Lung (tissue), 11 donors: ENCODE measurements at regions not wholly inside any gene's neighbourhood (a gene's known extent, or its start where the extent isn't known, plus 50 kb on each side); places are given as distances from the start of the nearest gene placed in this dataset.
"Not testable (repeated sequence)": the region's sequence is repeated elsewhere in the genome, so short reads cannot be mapped to it uniquely, and the experiment has no call there.

Experiments
- ATAC-seq: fragments of 200-7000 bp; cut with Tn5 transposase; one replicate; pipeline ENCODE4 v1.9.1; 2020; ENCODE audit warnings: moderate number of reproducible peaks; ENCODE audit not compliant: insufficient read depth, low FRiP score
- DNase-seq, 3 donors: peaks; one replicate each; pipeline ENCODE4 v3.0.0-alpha.2; 2013 to 2017
- H3K27ac ChIP-seq, 2 donors: one replicate each; pipeline ENCODE4 v1.5.1; 2013; ENCODE audit warnings: mild to moderate bottlenecking in 2 of 2, moderate library complexity in 2 of 2, control low read depth in 1 of 2, inconsistent platforms in 1 of 2, low read depth in 1 of 2, low read length in 1 of 2
- H3K27me3 ChIP-seq, 3 donors: one replicate each; pipeline ENCODE4 v1.5.1; 2013; ENCODE audit warnings: low read length in 2 of 3; ENCODE audit not compliant: control insufficient read depth in 3 of 3, insufficient read depth in 3 of 3
- H3K36me3 ChIP-seq, 4 donors: one replicate each; pipeline ENCODE4 v1.5.1; 2013; ENCODE audit warnings: low read length in 4 of 4, mild to moderate bottlenecking in 1 of 4, moderate library complexity in 1 of 4; ENCODE audit not compliant: control insufficient read depth in 4 of 4, insufficient read depth in 4 of 4
- H3K4me1 ChIP-seq, 5 donors: one replicate each; pipeline ENCODE4 v1.5.1; 2013; ENCODE audit warnings: low read length in 5 of 5, mild to moderate bottlenecking in 2 of 5, moderate library complexity in 1 of 5; ENCODE audit not compliant: control insufficient read depth in 5 of 5, insufficient read depth in 5 of 5
- H3K4me3 ChIP-seq: one replicate; pipeline ENCODE4 v1.5.1; 2013; ENCODE audit warnings: mild to moderate bottlenecking, control low read depth, moderate library complexity
- H3K9ac ChIP-seq, 2 donors: one replicate each; pipeline ENCODE4 v1.5.1; 2013; ENCODE audit warnings: low read length in 2 of 2, control low read depth in 1 of 2; ENCODE audit not compliant: insufficient read depth in 1 of 2
- H3K9me3 ChIP-seq, 4 donors: one replicate each; pipeline ENCODE4 v1.5.1; 2013; ENCODE audit warnings: low read length in 3 of 4, mild to moderate bottlenecking in 1 of 4, moderate library complexity in 1 of 4; ENCODE audit not compliant: control insufficient read depth in 4 of 4, insufficient read depth in 3 of 4
- WGBS, 2 donors: extraction: QIAGEN DNeasy Blood & Tissue Kit; methylation state at CpG; one replicate each; pipeline ENCODE4 v1.1.7; 2013; 5-methylcytosine and 5-hydroxymethylcytosine counted together
- TF ChIP-seq, protein P1 (sequence below): IDR thresholded peaks from 2 replicates; pipeline ENCODE4 v1.5.1; 2012; ENCODE audit warnings: mild to moderate bottlenecking; ENCODE audit errors: control extremely low read depth, extremely low read depth
- donor health status: control.
- donor health status: control.
- donor health status: Bipolar disorder and iron deficiency.
- donor health status: healthy.
- donor health status: DM: yes; HTN: yes; CAD: no.

DNA sequence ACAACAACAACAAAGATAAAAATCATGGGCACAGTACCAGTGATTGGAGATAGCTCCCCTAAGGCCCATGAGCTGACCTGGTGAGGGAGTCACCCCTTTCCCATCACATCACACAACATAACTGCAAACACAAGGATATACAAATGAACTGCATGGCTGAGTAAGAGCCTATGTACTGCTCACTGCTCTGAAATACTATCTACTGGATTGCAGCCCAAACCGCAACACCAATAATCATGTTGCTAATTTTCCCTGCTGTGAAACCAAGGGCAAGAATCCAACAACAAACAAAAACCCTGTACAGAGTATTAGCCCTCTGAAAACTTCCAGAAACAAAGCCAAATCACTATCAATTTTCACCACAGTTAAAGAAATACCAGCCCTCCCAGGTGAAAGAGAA is 1893.2 kb downstream of the PCDH9 start:
- no peaks in the 10 kb centered on the region for H3K27me3 ChIP-seq
- no peak overlapping the region for H3K4me3 ChIP-seq
- ATAC-seq (no peak), DNase-seq (peak in 2 of 3 donors; percentile 79 to 87)
- no peak overlapping the region for H3K9ac ChIP-seq
- H3K36me3 ChIP-seq = no peaks in the 10 kb centered on the region
- H3K9me3 ChIP-seq = peaks cover 0 to 5% (median under 1%) of the 10 kb centered on the region in 4 donors
- TF ChIP-seq, protein P1, sequence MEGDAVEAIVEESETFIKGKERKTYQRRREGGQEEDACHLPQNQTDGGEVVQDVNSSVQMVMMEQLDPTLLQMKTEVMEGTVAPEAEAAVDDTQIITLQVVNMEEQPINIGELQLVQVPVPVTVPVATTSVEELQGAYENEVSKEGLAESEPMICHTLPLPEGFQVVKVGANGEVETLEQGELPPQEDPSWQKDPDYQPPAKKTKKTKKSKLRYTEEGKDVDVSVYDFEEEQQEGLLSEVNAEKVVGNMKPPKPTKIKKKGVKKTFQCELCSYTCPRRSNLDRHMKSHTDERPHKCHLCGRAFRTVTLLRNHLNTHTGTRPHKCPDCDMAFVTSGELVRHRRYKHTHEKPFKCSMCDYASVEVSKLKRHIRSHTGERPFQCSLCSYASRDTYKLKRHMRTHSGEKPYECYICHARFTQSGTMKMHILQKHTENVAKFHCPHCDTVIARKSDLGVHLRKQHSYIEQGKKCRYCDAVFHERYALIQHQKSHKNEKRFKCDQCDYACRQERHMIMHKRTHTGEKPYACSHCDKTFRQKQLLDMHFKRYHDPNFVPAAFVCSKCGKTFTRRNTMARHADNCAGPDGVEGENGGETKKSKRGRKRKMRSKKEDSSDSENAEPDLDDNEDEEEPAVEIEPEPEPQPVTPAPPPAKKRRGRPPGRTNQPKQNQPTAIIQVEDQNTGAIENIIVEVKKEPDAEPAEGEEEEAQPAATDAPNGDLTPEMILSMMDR = no peak
- 76 to 84% methylated on average over 1 of the region's 1 CpG for WGBS, 2 donors
- no peak overlapping the region for H3K27ac ChIP-seq
- no peaks in the 10 kb centered on the region for H3K4me1 ChIP-seq

GRCh38 chr13:65336087-65336749 is 1893.9 kb downstream of the PCDH9 start:
- H3K4me3 ChIP-seq = no peak overlapping the region
- TF ChIP-seq, protein P1 = no peak
- no peaks in the 10 kb centered on the region for H3K27me3 ChIP-seq
- no peak overlapping the region for H3K9ac ChIP-seq
- H3K27ac ChIP-seq = no peak overlapping the region
- 68 to 79% methylated on average over 9 of the region's 9 CpGs for WGBS, 2 donors
- peaks cover 0 to 5% (median under 1%) of the 10 kb centered on the region in 4 donors for H3K9me3 ChIP-seq
- DNase-seq (peak in 2 of 3 donors; percentile 2 to 6), ATAC-seq (no peak)
- no peaks in the 10 kb centered on the region for H3K4me1 ChIP-seq
- no peaks in the 10 kb centered on the region for H3K36me3 ChIP-seq

GRCh38 chr13:65330691-65331090 is 1899.4 kb downstream of the PCDH9 start:
- no peaks in the 10 kb centered on the region for H3K27me3 ChIP-seq
- no peaks in the 10 kb centered on the region for H3K4me1 ChIP-seq
- peaks cover 0 to 3% (median 0%) of the 10 kb centered on the region in 4 donors for H3K9me3 ChIP-seq
- 93 to 95% methylated on average over 14 of the region's 14 CpGs for WGBS, 2 donors
- ATAC-seq = no peak
- no peak for DNase-seq
- H3K4me3 ChIP-seq = no peak overlapping the region
- TF ChIP-seq, protein P1 = no peak
- no peak overlapping the region for H3K9ac ChIP-seq
- H3K27ac ChIP-seq = no peak overlapping the region
- no peaks in the 10 kb centered on the region for H3K36me3 ChIP-seq

DNA sequence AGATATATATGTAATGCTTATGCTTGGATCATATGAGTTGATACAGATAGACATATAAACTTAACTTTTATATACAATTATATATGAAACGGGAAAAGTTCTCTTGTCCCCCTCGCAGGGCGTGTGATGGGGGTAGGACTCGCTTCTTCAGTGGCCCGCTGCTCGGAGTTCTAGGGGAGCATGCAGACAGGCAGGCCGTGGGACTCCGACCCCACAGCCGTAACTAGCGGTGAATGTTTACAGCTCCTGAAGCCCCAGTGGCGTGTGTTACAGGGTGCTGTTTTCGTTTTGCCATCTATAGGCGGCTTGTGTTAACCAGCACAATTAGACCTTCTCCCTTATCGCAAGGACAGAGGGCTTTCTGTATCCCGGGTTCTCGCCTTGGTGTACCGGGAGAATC is 1899.8 kb downstream of the PCDH9 start:
- no peak overlapping the region for H3K9ac ChIP-seq
- H3K9me3 ChIP-seq = peaks cover 0 to 3% (median 0%) of the 10 kb centered on the region in 4 donors
- DNase-seq = no peak
- ATAC-seq = no peak
- H3K27ac ChIP-seq = no peak overlapping the region
- TF ChIP-seq, protein P1 = no peak
- H3K27me3 ChIP-seq = no peaks in the 10 kb centered on the region
- no peak overlapping the region for H3K4me3 ChIP-seq
- WGBS, 2 donors = 94 to 95% methylated on average over 17 of the region's 17 CpGs
- no peaks in the 10 kb centered on the region for H3K4me1 ChIP-seq
- no peaks in the 10 kb centered on the region for H3K36me3 ChIP-seq

DNA sequence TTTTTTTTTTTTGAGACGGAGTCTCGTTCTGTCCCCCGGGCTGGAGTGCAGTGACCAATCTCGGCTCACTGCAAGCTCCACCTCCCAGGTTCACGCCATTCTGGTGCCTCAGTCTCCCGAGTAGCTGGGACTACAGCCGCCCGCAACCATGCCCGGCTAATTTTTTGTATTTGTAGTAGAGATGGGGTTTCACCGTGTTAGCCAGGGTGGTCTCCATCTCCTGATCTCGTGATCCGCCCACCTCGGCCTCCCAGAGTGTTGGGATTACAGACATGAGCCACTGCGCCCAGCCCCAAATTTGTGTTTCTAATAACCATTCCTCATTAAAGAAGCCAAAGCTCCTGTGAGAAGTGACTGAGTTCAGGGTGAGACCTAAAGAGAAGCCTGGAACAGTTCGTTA is 1906.9 kb downstream of the PCDH9 start:
- H3K4me3 ChIP-seq, H3K4me1 ChIP-seq, ATAC-seq, H3K27me3 ChIP-seq, H3K27ac ChIP-seq, H3K9me3 ChIP-seq, H3K36me3 ChIP-seq, H3K9ac ChIP-seq, DNase-seq: not testable (repeated sequence)
- 92 to 93% methylated on average over 15 of the region's 15 CpGs for WGBS, 2 donors
